ENCODE measurements at regions not wholly inside any gene's neighbourhood (a gene's known extent, or its start where the extent isn't known, plus 50 kb on each side); places are given as distances from the start of the nearest gene placed in this dataset.
A peak's percentile ranks its signal among the peaks of the same experiment; 100 is the strongest.

GRCh38 chr15:92705764-92706163 is 50.2 kb upstream of the FAM174B start:
- in situ Hi-C loops (cut with MboI; ENCODE audit: low pct_unique_long_range_greater_than_20kb in 2 of 9, low sequenced_read_pairs in 9 of 9, unreplicated experiment in 9 of 9): loop anchor here in 5 of 9 experiments (25.0 kb wide), 5 partner anchors 168 to 618 kb away; no protein-coding TSS in a partner anchor
- ATAC-seq (replicated peaks in 6 of 8): no peak

DNA sequence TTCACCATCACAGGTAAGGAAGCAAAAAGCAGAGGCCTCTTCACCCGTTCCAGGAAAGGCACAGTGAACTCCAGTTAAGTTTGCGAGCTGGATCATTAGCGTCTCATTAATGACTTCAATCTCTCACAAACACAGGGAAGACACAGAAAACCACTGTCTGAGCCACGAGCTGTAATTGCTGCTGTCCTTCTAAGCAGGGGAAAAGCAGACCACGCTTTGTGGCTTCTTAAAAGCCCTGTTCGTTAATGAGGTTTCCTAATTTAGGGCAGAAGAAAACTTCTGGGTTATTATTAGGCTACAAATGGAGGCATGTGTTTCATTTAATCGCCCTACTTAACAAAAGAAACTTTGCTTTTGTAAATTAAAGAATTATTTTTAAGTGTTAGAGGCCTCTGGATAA is 50.6 kb upstream of the FAM174B start:
- in situ Hi-C loops (cut with MboI; ENCODE audit: low pct_unique_long_range_greater_than_20kb in 2 of 9, low sequenced_read_pairs in 9 of 9, unreplicated experiment in 9 of 9): loop anchor here in 5 of 9 experiments (25.0 kb wide), 5 partner anchors 169 to 619 kb away; no protein-coding TSS in a partner anchor
- 0 to 94% (median 52%) methylated on average over 2 to 7 of the region's 7 CpGs; no CpG with 5 or more reads in 2 of the 10 experiments for WGBS, 10 experiments
- Histone ChIP-seq H3K4me3 (no peak overlapping the region), H3K4me1 (replicated peaks in 1 of 2) (no peaks in the 10 kb centered on the region), H3K27ac (no peak overlapping the region)
- ATAC-seq (replicated peaks in 6 of 8): no peak

More at GRCh38 chr15:92705764-92706163, 50.2 kb upstream of the FAM174B start:
- no peak overlapping the region for H3K4me3 ChIP-seq
- 0 to 27% (median 17%) methylated on average over 1 of the region's 1 CpG; no CpG with 5 or more reads in 5 of the 10 experiments for WGBS, 10 experiments
- H3K4me1 ChIP-seq (replicated peaks in 1 of 2): no peaks in the 10 kb centered on the region
- H3K27ac ChIP-seq: no peak overlapping the region

- 50 to 100% (median 82%) methylated on average over 1 to 9 of the region's 12 CpGs; no CpG with 5 or more reads in 4 of the 10 experiments for WGBS, 10 experiments
Measured at GRCh38 chr15:92707880-92708551, 52.4 kb upstream of the FAM174B start.

DNA sequence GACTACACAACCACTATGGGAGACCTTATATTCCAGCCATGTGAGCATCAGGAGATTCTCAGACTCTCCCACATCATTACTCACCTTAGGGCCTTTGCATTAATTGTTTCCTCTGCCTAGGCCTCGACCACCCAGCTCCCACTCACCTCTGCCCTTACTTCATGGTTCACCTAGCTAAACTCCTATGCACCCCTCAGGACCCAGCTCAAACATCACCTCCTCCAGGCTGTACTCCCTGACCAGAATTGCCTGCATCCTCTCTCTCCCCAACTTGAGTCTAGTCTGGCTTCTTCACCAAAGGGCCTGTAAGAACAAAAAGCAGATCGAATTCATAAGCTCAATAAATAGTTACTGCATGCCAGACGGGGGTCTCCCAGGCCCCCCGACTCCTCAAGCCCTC is 53.1 kb upstream of the FAM174B start:
- WGBS, 10 experiments: 0 to 100% (median 0%) methylated on average over 1 to 2 of the region's 4 CpGs; no CpG with 5 or more reads in 5 of the 10 experiments
- in situ Hi-C loops (cut with MboI; ENCODE audit: low pct_unique_long_range_greater_than_20kb in 2 of 9, low sequenced_read_pairs in 9 of 9, unreplicated experiment in 9 of 9): loop anchor here in 5 of 9 experiments (25.0 kb wide), 5 partner anchors 171 to 621 kb away; no protein-coding TSS in a partner anchor
- no peak for ATAC-seq (replicated peaks in 6 of 8)
- H3K4me1 ChIP-seq (replicated peaks in 1 of 2): no peaks in the 10 kb centered on the region
- H3K4me3 ChIP-seq: no peak overlapping the region
- H3K27ac ChIP-seq: no peak overlapping the region

More at GRCh38 chr15:92707880-92708551, 52.4 kb upstream of the FAM174B start:
- in situ Hi-C loops (cut with MboI; ENCODE audit: low pct_unique_long_range_greater_than_20kb in 2 of 9, low sequenced_read_pairs in 9 of 9, unreplicated experiment in 9 of 9): loop anchor here in 5 of 9 experiments (25.0 kb wide), 5 partner anchors 171 to 621 kb away; no protein-coding TSS in a partner anchor
- ATAC-seq (replicated peaks in 6 of 8): peak in 2 of 8 experiments; percentile 23 to 45
- Histone ChIP-seq H3K4me1 (replicated peaks in 1 of 2) (no peaks in the 10 kb centered on the region), H3K4me3 (no peak overlapping the region), H3K27ac (no peak overlapping the region)

DNA sequence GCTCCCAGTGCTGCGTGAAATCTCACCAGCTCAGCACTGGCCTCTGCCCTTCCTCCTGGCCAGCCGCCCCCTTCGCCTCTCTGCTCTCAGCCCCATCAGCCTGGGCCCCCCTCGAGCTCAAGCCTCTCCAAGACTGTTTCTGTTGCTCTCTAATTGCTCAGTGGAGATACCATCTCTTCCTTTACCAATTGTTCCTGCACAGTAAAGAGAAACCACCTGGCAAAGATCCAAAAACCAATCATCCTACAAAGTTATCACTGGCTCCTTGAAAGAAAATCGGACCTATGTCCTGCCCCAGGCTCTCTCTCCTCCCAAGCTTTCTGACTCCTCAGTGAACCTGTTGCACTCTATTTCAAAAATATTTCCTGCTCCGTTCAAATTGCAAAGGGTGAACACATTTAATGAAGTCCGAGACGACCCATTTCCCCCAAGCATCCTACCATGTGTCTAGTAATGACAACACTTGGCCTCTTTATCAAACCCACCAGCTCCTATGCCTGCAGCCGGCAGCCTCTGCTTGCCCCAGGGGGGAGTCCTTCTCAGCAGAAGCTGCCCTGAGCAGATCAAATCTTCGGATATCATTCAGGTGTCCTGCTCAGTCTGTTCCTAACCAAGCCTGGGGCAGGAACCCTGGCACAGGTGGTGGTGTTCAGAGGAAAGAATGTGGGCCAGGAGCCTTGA is 53.7 kb upstream of the FAM174B start:
- H3K4me1 ChIP-seq (replicated peaks in 1 of 2): peaks cover 0 to 3% of the 10 kb centered on the region in 2 donors
- no peak overlapping the region for H3K4me3 ChIP-seq
- no peak for ATAC-seq (replicated peaks in 6 of 8)
- WGBS, 10 experiments: 52 to 100% (median 90%) methylated on average over 1 to 7 of the region's 10 CpGs; no CpG with 5 or more reads in 1 of the 10 experiments
- no peak overlapping the region for H3K27ac ChIP-seq
- in situ Hi-C loops (cut with MboI; ENCODE audit: low pct_unique_long_range_greater_than_20kb in 2 of 9, low sequenced_read_pairs in 9 of 9, unreplicated experiment in 9 of 9): loop anchor here in 5 of 9 experiments (25.0 kb wide), 5 partner anchors 172 to 622 kb away; no protein-coding TSS in a partner anchor

DNA sequence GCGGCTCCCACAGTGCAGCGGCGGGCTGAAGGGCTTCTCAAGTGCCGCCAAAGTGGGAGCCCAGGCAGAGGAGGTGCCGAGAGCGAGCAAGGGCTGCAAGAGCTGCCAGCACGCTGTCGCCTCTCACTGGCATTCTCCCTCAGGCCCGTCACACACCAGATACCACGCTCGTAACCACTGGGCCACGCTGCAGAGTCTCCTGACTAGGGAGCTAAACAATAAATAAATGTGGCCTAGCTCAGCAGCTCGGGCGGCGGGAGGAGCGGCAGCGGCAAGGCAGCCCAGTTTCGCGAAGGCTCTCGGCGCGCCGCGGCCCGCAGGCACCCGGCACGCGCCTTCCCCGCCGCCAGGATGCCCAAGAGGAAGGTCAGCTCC is 55.9 kb upstream of the FAM174B start:
- ATAC-seq (replicated peaks in 6 of 8): no peak
- in situ Hi-C loops (cut with MboI; ENCODE audit: low pct_unique_long_range_greater_than_20kb in 2 of 9, low sequenced_read_pairs in 9 of 9, unreplicated experiment in 9 of 9): loop anchor here in 6 of 9 experiments (10.0 to 25.0 kb wide), 6 partner anchors 174 to 624 kb away; no protein-coding TSS in a partner anchor
- no peak overlapping the region for H3K4me3 ChIP-seq
- 83 to 95% (median 89%) methylated on average over 3 to 6 of the region's 30 CpGs; no CpG with 5 or more reads in 7 of the 10 experiments for WGBS, 10 experiments
- no peak overlapping the region for H3K27ac ChIP-seq
- H3K4me1 ChIP-seq (replicated peaks in 1 of 2): peaks cover 0 to 3% of the 10 kb centered on the region in 2 donors

DNA sequence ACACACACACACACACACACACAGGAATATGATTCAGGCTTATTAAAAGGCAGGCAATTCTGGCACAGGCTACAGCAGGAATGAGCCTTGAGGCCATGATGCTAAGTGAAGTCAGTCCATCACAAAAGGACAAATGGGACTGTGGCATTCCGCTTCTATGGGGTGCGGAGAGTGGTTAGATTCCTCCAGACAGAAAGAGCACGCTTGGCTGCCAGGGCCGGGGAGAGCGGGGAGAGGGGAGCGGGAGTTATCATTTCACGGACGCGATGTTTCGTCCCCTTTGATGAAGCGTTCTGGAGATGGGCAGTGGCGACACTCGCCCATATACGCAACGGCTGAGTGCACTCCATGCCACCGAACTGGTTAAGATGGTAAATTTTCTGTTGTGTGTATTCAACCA is 58.5 kb upstream of the FAM174B start:
- WGBS, 10 experiments: 0 to 12% (median 0%) methylated on average over 1 to 8 of the region's 16 CpGs; no CpG with 5 or more reads in 5 of the 10 experiments
- ATAC-seq (replicated peaks in 6 of 8): peak; percentile 49 to 66 (median 57)
- H3K4me1 ChIP-seq (replicated peaks in 1 of 2): peaks cover 0 to 3% of the 10 kb centered on the region in 2 donors
- peak overlapping the region; percentile 48 to 50 (median 49) for H3K4me3 ChIP-seq
- in situ Hi-C loops (cut with MboI; ENCODE audit: low pct_unique_long_range_greater_than_20kb in 2 of 9, low sequenced_read_pairs in 9 of 9, unreplicated experiment in 9 of 9): loop anchor here in 6 of 9 experiments (10.0 to 25.0 kb wide), 6 partner anchors 177 to 627 kb away; no protein-coding TSS in a partner anchor
- peak overlapping the region; percentile 62 to 69 for H3K27ac ChIP-seq

DNA sequence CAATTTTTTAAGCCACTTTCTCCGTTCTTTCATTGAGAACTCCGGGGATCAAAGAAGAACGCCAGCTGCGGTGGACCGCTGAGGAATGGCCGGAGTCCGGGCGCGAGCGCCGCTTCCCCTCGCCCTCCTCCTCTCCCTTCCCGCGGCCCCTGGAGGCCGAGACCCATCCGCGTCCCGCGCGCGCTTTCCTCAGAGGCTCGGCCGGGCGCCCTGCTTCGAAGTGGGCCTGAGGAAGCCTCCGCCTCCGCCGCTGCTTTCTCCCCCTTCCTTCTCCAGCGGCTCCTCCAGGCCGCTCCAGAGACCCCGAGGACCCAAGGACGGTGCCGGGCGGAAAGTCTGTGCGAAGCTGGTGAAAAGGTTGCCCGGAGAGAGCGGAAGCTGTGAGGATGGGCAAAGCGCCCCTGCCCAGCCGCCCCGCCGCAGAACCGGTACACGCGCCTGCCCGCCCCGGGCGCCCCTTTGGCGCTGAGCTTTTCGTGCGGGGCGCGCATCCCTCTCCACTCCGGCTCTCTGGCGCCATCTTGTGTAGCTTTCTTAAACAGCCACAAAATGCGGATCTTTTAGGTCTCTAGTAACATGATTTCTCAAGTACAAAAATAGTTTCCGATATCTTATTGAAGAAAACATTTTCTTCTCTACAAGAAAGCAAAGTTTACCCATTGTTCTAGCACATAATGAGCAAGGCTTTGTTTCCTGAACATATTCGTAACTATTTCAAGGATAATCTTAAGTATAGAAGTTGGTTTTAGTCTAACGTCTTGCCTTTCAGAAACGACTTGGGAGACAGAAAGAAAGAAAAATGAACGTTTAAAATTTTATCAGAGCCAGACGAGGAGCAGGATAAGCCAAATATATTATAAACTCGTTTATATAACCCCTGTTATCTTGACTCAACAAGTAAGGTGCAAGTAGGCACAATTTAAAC is 59.2 kb upstream of the FAM174B start:
- H3K27ac ChIP-seq: peak overlapping the region; percentile 62 to 69
- H3K4me3 ChIP-seq: peak overlapping the region; percentile 48 to 50 (median 49)
- ATAC-seq (replicated peaks in 6 of 8): peak; percentile 81 to 92 (median 90)
- 0 to 25% (median 6%) methylated on average over 4 to 37 of the region's 62 CpGs for WGBS, 10 experiments
- H3K4me1 ChIP-seq (replicated peaks in 1 of 2): peaks cover 0 to 3% of the 10 kb centered on the region in 2 donors
- in situ Hi-C loops (cut with MboI; ENCODE audit: low pct_unique_long_range_greater_than_20kb in 2 of 9, low sequenced_read_pairs in 9 of 9, unreplicated experiment in 9 of 9): loop anchor here in 7 of 9 experiments (5.0 to 25.0 kb wide), 7 partner anchors 177 to 627 kb away; no protein-coding TSS in a partner anchor

DNA sequence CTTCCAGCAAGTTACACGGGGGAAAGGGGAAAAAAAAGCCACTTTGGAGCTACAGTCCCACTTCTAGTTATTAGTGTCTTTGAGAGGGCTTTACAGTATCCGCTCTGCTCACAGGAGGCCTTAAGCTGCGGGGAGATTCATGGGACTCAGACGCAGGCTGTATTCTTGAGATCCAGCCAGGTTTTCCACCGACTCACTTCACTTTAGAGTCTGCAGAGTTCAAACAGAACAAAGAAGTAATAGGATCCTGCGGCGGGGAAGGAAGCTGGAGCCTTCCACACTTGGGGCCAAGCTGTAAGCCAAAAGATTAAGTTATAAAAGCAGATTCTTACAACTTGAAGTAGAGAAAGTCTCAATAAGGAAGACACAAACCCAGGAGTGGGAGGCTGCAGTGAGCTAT is 60.2 kb upstream of the FAM174B start:
- WGBS, 10 experiments: 42 to 92% (median 58%) methylated on average over 2 to 7 of the region's 7 CpGs
- H3K4me1 ChIP-seq (replicated peaks in 1 of 2): peaks cover 0 to 3% of the 10 kb centered on the region in 2 donors
- H3K27ac ChIP-seq: no peak overlapping the region
- in situ Hi-C loops (cut with MboI; ENCODE audit: low pct_unique_long_range_greater_than_20kb in 2 of 9, low sequenced_read_pairs in 9 of 9, unreplicated experiment in 9 of 9): loop anchor here in 7 of 9 experiments (5.0 to 25.0 kb wide), 7 partner anchors 178 to 628 kb away; no protein-coding TSS in a partner anchor
- no peak overlapping the region for H3K4me3 ChIP-seq
- ATAC-seq (replicated peaks in 6 of 8): no peak

DNA sequence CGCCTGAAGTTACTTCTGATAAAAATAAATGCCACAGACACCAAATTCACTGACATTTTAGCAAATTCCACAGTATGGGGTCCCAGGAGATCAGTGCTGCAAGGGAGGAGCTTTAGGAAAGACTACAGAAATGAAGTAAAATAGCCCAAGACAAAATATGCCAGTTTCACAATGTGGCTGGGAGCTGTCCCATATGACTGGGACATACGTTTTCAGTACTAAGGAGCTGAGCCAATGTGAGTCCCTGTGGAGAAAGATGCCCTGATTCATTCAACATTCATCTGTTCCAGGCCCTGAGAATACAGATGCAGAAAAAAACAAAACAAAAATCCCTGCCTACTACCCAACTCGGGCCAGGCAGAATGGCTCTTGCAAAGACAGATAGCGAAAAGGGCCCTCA is 63.4 kb upstream of the FAM174B start:
- in situ Hi-C loops (cut with MboI; ENCODE audit: low pct_unique_long_range_greater_than_20kb in 2 of 9, low sequenced_read_pairs in 9 of 9, unreplicated experiment in 9 of 9): loop anchor here in 7 of 9 experiments (5.0 to 25.0 kb wide), 7 partner anchors 182 to 632 kb away; no protein-coding TSS in a partner anchor
- no peak for ATAC-seq (replicated peaks in 6 of 8)
- no peak overlapping the region for H3K27ac ChIP-seq
- WGBS, 10 experiments: 17 to 94% (median 41%) methylated on average over 1 to 4 of the region's 4 CpGs; no CpG with 5 or more reads in 5 of the 10 experiments
- peaks cover 0 to under 1% of the 10 kb centered on the region in 2 donors for H3K4me1 ChIP-seq (replicated peaks in 1 of 2)
- no peak overlapping the region for H3K4me3 ChIP-seq

- Histone ChIP-seq H3K4me1 (replicated peaks in 1 of 2) (no peaks in the 10 kb centered on the region), H3K27ac (no peak overlapping the region), H3K4me3 (no peak overlapping the region)
- in situ Hi-C loops (cut with MboI; ENCODE audit: low pct_unique_long_range_greater_than_20kb in 2 of 9, low sequenced_read_pairs in 9 of 9, unreplicated experiment in 9 of 9): loop anchor here in 5 of 9 experiments (25.0 kb wide), 5 partner anchors 187 to 637 kb away; no protein-coding TSS in a partner anchor
- ATAC-seq (replicated peaks in 6 of 8): no peak
- WGBS, 10 experiments: 56 to 100% (median 92%) methylated on average over 1 to 2 of the region's 2 CpGs
Measured at GRCh38 chr15:92724144-92724543, 68.6 kb upstream of the FAM174B start.

DNA sequence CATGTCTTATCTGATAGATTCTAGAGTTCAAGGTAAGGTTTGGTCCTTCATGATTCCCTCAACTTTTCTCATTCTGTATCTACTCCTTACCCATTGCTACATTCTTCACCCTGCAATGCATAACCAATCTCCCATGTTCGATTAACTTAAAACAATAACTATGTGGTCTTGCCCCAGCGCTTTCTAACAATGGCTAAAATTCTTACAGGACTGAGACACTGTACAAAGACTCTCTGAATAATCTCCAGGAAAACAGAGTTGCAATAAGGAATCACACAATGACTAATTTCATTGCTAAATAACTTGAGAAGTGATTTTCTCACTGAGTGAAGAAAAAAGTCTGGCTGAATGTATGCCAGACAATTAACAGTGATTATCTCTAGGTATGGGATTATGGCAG is 69.6 kb upstream of the FAM174B start:
- WGBS, 10 experiments: 47 to 91% (median 86%) methylated on average over 2 of the region's 2 CpGs; no CpG with 5 or more reads in 3 of the 10 experiments
- H3K4me1 ChIP-seq (replicated peaks in 1 of 2): no peaks in the 10 kb centered on the region
- no peak overlapping the region for H3K27ac ChIP-seq
- no peak for ATAC-seq (replicated peaks in 6 of 8)
- in situ Hi-C loops (cut with MboI; ENCODE audit: low pct_unique_long_range_greater_than_20kb in 2 of 9, low sequenced_read_pairs in 9 of 9, unreplicated experiment in 9 of 9): no loop called here
- H3K4me3 ChIP-seq: no peak overlapping the region

All from motor neuron (in vitro differentiated cells).